ENCODE measurements at regions not wholly inside any gene's neighbourhood (a gene's known extent, or its start where the extent isn't known, plus 50 kb on each side); places are given as distances from the start of the nearest gene placed in this dataset.
"Not testable (repeated sequence)": the region's sequence is repeated elsewhere in the genome, so short reads cannot be mapped to it uniquely, and the experiment has no call there.

DNA sequence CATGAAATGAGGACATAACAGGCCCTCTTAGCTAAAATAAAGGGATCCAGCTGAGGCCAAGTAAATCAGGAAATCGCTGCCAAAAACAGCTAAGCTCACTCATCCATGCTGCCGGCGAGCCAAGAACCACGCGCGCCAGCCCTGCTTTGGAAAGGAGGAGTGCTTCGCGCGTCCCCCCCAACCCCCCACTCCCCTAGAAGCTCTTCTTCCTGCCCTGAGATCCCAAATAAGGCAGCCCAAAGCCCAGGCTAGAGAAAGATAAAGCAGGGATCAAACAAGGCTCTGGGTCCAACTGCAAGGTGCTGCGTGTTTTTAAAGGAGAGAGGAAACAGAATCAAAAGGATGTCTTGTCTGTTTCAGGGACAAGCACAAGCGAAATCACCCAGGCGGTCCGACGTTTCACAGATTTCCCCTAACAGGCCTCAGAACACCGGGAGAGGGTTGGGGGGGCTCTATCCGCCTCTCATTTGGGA is 168.3 kb upstream of the AUTS2 start:
- H3K4me3 ChIP-seq (ENCODE audit: low read depth, low read length) = no peak overlapping the region

DNA sequence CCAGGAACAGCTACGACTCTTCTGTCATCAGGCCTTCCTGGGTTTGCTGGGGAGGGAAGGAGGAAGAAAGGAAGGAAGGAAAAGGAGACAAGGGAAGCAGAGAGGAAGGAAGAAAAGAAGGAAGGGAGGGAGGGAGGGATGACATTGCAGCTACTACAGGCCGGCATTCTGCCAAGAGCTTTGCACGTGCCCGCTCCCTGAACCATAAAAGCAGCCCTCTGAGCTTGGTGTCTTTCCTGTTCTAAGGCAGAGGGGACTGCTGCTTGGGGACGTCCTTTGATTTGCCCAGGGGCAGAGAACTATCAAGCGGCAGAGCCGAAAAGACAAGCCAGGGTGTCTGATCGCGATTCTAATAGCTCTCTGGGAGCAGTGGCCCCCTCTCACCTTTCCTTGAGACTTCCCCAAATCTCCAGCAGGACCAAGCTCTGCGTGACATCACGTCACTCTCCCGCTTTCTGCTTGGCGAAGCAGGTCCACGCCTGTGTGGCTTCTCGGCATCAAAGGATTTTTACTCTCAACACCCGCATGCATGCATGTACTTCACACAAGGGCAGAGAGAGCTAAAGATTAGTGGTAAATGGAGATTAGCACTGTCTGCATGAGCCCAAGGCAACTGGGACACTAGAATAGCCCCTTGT is 167.8 kb upstream of the AUTS2 start:
- TF ChIP-seq, protein P1, sequence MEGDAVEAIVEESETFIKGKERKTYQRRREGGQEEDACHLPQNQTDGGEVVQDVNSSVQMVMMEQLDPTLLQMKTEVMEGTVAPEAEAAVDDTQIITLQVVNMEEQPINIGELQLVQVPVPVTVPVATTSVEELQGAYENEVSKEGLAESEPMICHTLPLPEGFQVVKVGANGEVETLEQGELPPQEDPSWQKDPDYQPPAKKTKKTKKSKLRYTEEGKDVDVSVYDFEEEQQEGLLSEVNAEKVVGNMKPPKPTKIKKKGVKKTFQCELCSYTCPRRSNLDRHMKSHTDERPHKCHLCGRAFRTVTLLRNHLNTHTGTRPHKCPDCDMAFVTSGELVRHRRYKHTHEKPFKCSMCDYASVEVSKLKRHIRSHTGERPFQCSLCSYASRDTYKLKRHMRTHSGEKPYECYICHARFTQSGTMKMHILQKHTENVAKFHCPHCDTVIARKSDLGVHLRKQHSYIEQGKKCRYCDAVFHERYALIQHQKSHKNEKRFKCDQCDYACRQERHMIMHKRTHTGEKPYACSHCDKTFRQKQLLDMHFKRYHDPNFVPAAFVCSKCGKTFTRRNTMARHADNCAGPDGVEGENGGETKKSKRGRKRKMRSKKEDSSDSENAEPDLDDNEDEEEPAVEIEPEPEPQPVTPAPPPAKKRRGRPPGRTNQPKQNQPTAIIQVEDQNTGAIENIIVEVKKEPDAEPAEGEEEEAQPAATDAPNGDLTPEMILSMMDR (IDR thresholded peaks at IDR 0.05) = no peak
- Histone ChIP-seq H3K9me3 (ENCODE audit: control insufficient read depth, low read length) (no peaks in the 10 kb centered on the region), H3K27me3 (ENCODE audit: control insufficient read depth, insufficient read depth, low read length) (no peaks in the 10 kb centered on the region), H3K36me3 (ENCODE audit: control insufficient read depth, insufficient read depth, low read length) (no peaks in the 10 kb centered on the region), H3K4me3 (ENCODE audit: low read depth, low read length) (no peak overlapping the region), H3K27ac (no peak overlapping the region), H2AFZ (peak overlapping the region; percentile 82), H3K4me2 (ENCODE audit: low read length) (peak overlapping the region; percentile 65), H3K4me1 (peaks cover 15% of the 10 kb centered on the region), H3K9ac (no peak overlapping the region), H3K79me2 (no peaks in the 10 kb centered on the region)

More for the DNA sequence above, 168.3 kb upstream of the AUTS2 start:
- H3K4me1 ChIP-seq = peaks cover 15% of the 10 kb centered on the region
- H3K9ac ChIP-seq = no peak overlapping the region
- TF ChIP-seq, protein P1 (IDR thresholded peaks at IDR 0.05) = no peak
- H3K9me3 ChIP-seq (ENCODE audit: control insufficient read depth, low read length) = no peaks in the 10 kb centered on the region
- no peaks in the 10 kb centered on the region for H3K27me3 ChIP-seq (ENCODE audit: control insufficient read depth, insufficient read depth, low read length)
- H2AFZ ChIP-seq = peak overlapping the region; percentile 82
- H3K79me2 ChIP-seq = no peaks in the 10 kb centered on the region
- peak overlapping the region; percentile 65 for H3K4me2 ChIP-seq (ENCODE audit: low read length)
- no peaks in the 10 kb centered on the region for H3K36me3 ChIP-seq (ENCODE audit: control insufficient read depth, insufficient read depth, low read length)
- no peak overlapping the region for H3K27ac ChIP-seq

DNA sequence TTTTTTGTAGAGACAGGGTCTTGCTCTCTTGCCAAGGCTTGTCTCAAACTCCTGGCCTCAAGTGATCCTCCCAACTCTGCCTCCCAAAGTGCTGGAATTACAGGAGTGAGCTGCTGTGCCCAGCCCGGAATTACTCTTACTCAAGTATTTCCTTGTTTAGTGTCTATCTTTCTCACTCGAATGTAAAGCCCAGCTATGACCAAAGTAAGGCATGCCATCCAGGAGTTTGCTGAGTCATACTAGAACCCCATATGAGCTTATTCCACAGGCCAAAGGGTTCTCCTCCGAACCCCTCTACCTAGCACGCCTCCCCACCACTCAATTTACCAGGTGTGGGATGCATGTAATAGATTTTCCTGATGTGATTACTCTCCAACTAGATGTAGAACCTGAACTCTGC is 166.6 kb upstream of the AUTS2 start:
- Histone ChIP-seq H3K79me2 (no peaks in the 10 kb centered on the region), H3K36me3 (ENCODE audit: control insufficient read depth, insufficient read depth, low read length) (no peaks in the 10 kb centered on the region), H2AFZ (no peak overlapping the region), H3K4me2 (ENCODE audit: low read length) (no peak overlapping the region), H3K9me3 (ENCODE audit: control insufficient read depth, low read length) (no peaks in the 10 kb centered on the region), H3K27ac (no peak overlapping the region), H3K4me1 (peaks cover 15% of the 10 kb centered on the region), H3K4me3 (ENCODE audit: low read depth, low read length) (no peak overlapping the region), H3K9ac (no peak overlapping the region), H3K27me3 (ENCODE audit: control insufficient read depth, insufficient read depth, low read length) (no peaks in the 10 kb centered on the region)
- TF ChIP-seq, protein P1 (IDR thresholded peaks at IDR 0.05) = no peak

DNA sequence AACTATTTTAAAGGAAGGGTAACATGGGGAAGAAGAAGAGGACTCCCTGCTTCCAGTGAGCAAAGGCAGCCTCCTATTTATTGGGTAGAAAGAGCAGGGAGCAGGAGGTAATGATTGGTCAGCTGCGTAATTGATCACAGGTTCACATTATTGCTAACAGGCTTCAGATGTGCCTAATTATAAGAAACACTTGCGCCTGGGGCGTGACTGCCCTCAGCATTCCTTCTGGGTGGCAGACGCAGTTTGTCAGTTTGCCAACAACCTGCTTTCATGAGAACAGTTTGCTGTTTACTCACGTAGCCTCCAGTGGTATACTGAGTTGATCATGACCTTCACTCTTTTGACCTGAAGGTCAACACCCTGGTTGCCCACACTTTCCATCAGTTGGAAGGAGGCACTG is 166.0 kb upstream of the AUTS2 start:
- not testable (repeated sequence) for H2AFZ ChIP-seq; H3K4me2 ChIP-seq (ENCODE audit: low read length); H3K4me3 ChIP-seq (ENCODE audit: low read depth, low read length); H3K9me3 ChIP-seq (ENCODE audit: control insufficient read depth, low read length); H3K9ac ChIP-seq; H3K36me3 ChIP-seq (ENCODE audit: control insufficient read depth, insufficient read depth, low read length); H3K27ac ChIP-seq; H3K27me3 ChIP-seq (ENCODE audit: control insufficient read depth, insufficient read depth, low read length); H3K79me2 ChIP-seq
- H3K4me1 ChIP-seq = peaks cover 15% of the 10 kb centered on the region

DNA sequence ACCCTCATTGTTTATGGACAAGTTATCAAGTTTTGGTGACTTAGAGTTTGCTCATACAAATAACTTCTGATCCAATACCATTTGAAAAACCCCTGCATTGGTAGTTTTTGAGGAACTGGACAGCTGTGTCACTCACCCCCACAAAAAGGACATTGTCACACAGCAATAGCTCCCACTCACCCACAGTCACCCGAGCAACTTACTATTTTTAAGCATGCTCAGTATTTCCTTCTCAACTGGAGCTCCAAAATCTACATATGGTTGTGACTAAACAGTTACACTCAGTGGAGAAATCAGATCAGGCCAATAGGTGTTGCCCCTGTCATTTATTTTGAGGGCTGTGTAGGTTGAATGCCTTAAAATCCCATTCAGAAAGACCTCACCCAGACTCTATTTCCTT is 165.2 kb upstream of the AUTS2 start:
- peaks cover 15% of the 10 kb centered on the region for H3K4me1 ChIP-seq
- no peak overlapping the region for H3K4me2 ChIP-seq (ENCODE audit: low read length)

More for the DNA sequence above, 165.2 kb upstream of the AUTS2 start:
- Histone ChIP-seq H2AFZ (no peak overlapping the region), H3K79me2 (no peaks in the 10 kb centered on the region), H3K36me3 (ENCODE audit: control insufficient read depth, insufficient read depth, low read length) (no peaks in the 10 kb centered on the region), H3K4me3 (ENCODE audit: low read depth, low read length) (no peak overlapping the region), H3K9me3 (ENCODE audit: control insufficient read depth, low read length) (no peaks in the 10 kb centered on the region), H3K27ac (no peak overlapping the region), H3K27me3 (ENCODE audit: control insufficient read depth, insufficient read depth, low read length) (no peaks in the 10 kb centered on the region), H3K9ac (no peak overlapping the region)
- TF ChIP-seq, protein P1 (IDR thresholded peaks at IDR 0.05) = no peak
